GM19463 (cell line): ENCODE measurements at regions not wholly inside any gene's neighbourhood (a gene's known extent, or its start where the extent isn't known, plus 50 kb on each side); places are given as distances from the start of the nearest gene placed in this dataset.
"Not testable (repeated sequence)": the region's sequence is repeated elsewhere in the genome, so short reads cannot be mapped to it uniquely, and the experiment has no call there.

ENCODE experiments used
- ATAC-seq: cut with Tn5 transposase; IDR thresholded peaks from one replicate; pipeline ENCODE4 v1.9.1; 2021; ENCODE audit warnings: mild to moderate bottlenecking, moderate library complexity; ENCODE audit not compliant: unreplicated experiment

GRCh38 chr9:83191154-83191553, 128.2 kb upstream of the RASEF start:
- no peak for ATAC-seq

GRCh38 chr9:83189026-83189425, 126.1 kb upstream of the RASEF start:
- not testable (repeated sequence) for ATAC-seq

GRCh38 chr9:83188277-83188676, 125.3 kb upstream of the RASEF start:
- ATAC-seq = no peak

GRCh38 chr9:83186155-83186737, 123.3 kb upstream of the RASEF start:
- ATAC-seq = no peak

- ATAC-seq = no peak
Observed at GRCh38 chr9:83185488-83186154, 122.7 kb upstream of the RASEF start.

GRCh38 chr9:83183621-83184020, 120.7 kb upstream of the RASEF start:
- ATAC-seq = no peak

GRCh38 chr9:83182071-83182470, 119.1 kb upstream of the RASEF start:
- ATAC-seq = no peak

GRCh38 chr9:83178717-83179116, 115.8 kb upstream of the RASEF start:
- no peak for ATAC-seq

- ATAC-seq = no peak
Observed at GRCh38 chr9:83177747-83178146, 114.8 kb upstream of the RASEF start.

- ATAC-seq = no peak
Observed at GRCh38 chr9:83167126-83167525, 104.2 kb upstream of the RASEF start.

- no peak for ATAC-seq
Observed at GRCh38 chr9:83166372-83166771, 103.4 kb upstream of the RASEF start.

GRCh38 chr9:83155733-83156132, 92.8 kb upstream of the RASEF start:
- ATAC-seq = no peak

- peak; percentile 45 for ATAC-seq
Observed at GRCh38 chr9:83154821-83155220, 91.9 kb upstream of the RASEF start.

- peak; percentile 96 for ATAC-seq
Observed at GRCh38 chr9:83154087-83154736, 91.3 kb upstream of the RASEF start.

- ATAC-seq = no peak
Observed at GRCh38 chr9:83153030-83153429, 90.1 kb upstream of the RASEF start.

GRCh38 chr9:83151627-83152137, 88.7 kb upstream of the RASEF start:
- no peak for ATAC-seq

GRCh38 chr9:83147315-83148149, 84.6 kb upstream of the RASEF start:
- ATAC-seq = no peak

GRCh38 chr9:83146325-83146724, 83.4 kb upstream of the RASEF start:
- ATAC-seq = no peak

- ATAC-seq = peak; percentile 59
Observed at GRCh38 chr9:83144492-83144891, 81.5 kb upstream of the RASEF start.

GRCh38 chr9:83142389-83142788, 79.4 kb upstream of the RASEF start:
- no peak for ATAC-seq

GRCh38 chr9:83141887-83142286, 78.9 kb upstream of the RASEF start:
- no peak for ATAC-seq
